Endothelial cell of umbilical vein (primary cell): ENCODE measurements at regions not wholly inside any gene's neighbourhood (a gene's known extent, or its start where the extent isn't known, plus 50 kb on each side); places are given as distances from the start of the nearest gene placed in this dataset.

Source experiments
- BruUV-seq: library from RNA; stranded (reverse); fragments of 400-500 nt; replicated peaks from 2 replicates; lab custom pipeline; 2021; lab: Mats Ljungman, UMichigan
- CTCF ChIA-PET: fragments of 300-600, 350-600 bp; sonication (Branson Sonifier 250); formaldehyde crosslinking; loops from one replicate; lab custom pipeline; 2021; ENCODE audit warnings: antibody characterized with exemption, inconsistent platforms; lab: Charles Lee
- POLR2A ChIA-PET: fragments of 300-600, 350-600 bp; sonication (Branson Sonifier 250); formaldehyde crosslinking; loops from one replicate; lab custom pipeline; 2021; ENCODE audit warnings: antibody characterized with exemption, inconsistent platforms; lab: Charles Lee
- DNase-seq: peaks from one replicate; pipeline ENCODE4 v3.0.0-alpha.2; 2011; ENCODE audit warnings: low read depth, low spot score
- FAIRE-seq: peaks from 2 replicates; lab custom pipeline; 2011; peaks lifted over from hg19 to GRCh38; lab: Jason Lieb, UNC
- H2AFZ ChIP-seq: 2 replicates; pipeline ENCODE4 v1.6.0; 2012; ENCODE audit warnings: low read depth, low read length, control low read depth, inconsistent platforms
- H3K27ac ChIP-seq: 2 replicates; pipeline ENCODE4 v1.5.1; 2011; ENCODE audit warnings: low read depth, mild to moderate bottlenecking, control low read depth, low read length, moderate library complexity; ENCODE audit not compliant: insufficient read depth
- H3K27me3 ChIP-seq, 2 experiments: 2 replicates each; pipeline versions ENCODE4 v1.6.0 to v1.6.1; 2011; ENCODE audit warnings: low read length in 2 of 2, mixed read lengths in 1 of 2; ENCODE audit not compliant: control insufficient read depth in 2 of 2, insufficient read depth in 2 of 2
- H3K36me3 ChIP-seq, 2 experiments: 2 replicates in 1 of 2; 3 replicates in 1 of 2; pipeline ENCODE4 v1.5.1; 2011; ENCODE audit warnings: low read length in 2 of 2, mild to moderate bottlenecking in 1 of 2, moderate library complexity in 1 of 2; ENCODE audit not compliant: control insufficient read depth in 2 of 2, insufficient read depth in 2 of 2; ENCODE audit errors: extremely low read depth in 1 of 2
- H3K4me1 ChIP-seq: 3 replicates; pipeline ENCODE4 v1.5.1; 2011; ENCODE audit warnings: mild to moderate bottlenecking, low read length; ENCODE audit not compliant: control insufficient read depth, insufficient read depth; ENCODE audit errors: extremely low read depth
- H3K4me2 ChIP-seq: 2 replicates; pipeline ENCODE4 v1.6.1; 2011; ENCODE audit warnings: low read length, control low read depth, mixed read lengths; ENCODE audit not compliant: insufficient read depth
- H3K4me3 ChIP-seq, 3 experiments: fragments of 200-600 bp in 1 of 3; sonication (generic), shearing (Covaris generic) in 1 of 3; replicated peaks in 1 of 3; 2 replicates each; pipeline ENCODE4 v1.5.1; 2011 to 2016; ENCODE audit warnings: control low read depth in 3 of 3, low read length in 3 of 3, mild to moderate bottlenecking in 2 of 3, inconsistent platforms in 1 of 3, low read depth in 1 of 3, moderate library complexity in 1 of 3; ENCODE audit not compliant: insufficient read depth in 1 of 3
- H3K79me2 ChIP-seq: 2 replicates; pipeline ENCODE4 v1.6.0; 2012; ENCODE audit warnings: low read length, inconsistent platforms; ENCODE audit not compliant: control insufficient read depth, insufficient read depth
- H3K9ac ChIP-seq: replicated peaks from 2 replicates; pipeline ENCODE3; 2011; ENCODE audit warnings: low read length, control low read depth; ENCODE audit not compliant: insufficient read depth; ENCODE audit errors: extremely low read depth
- H3K9me1 ChIP-seq: replicated peaks from 3 replicates; pipeline ENCODE4 v1.6.0; 2011; ENCODE audit warnings: mild to moderate bottlenecking, low read length; ENCODE audit not compliant: control insufficient read depth, insufficient read depth; ENCODE audit errors: extremely low read depth
- H3K9me3 ChIP-seq: replicated peaks from 2 replicates; pipeline ENCODE4 v1.5.1; 2012; ENCODE audit warnings: low read length, inconsistent platforms; ENCODE audit not compliant: control insufficient read depth, insufficient read depth
- H4K20me1 ChIP-seq: replicated peaks from 2 replicates; pipeline ENCODE3; 2011; ENCODE audit warnings: mild to moderate bottlenecking, low read length; ENCODE audit not compliant: control insufficient read depth, insufficient read depth; ENCODE audit errors: extremely low read depth
- CTCF ChIP-seq, 2 donors: IDR thresholded peaks; 1 replicate in 1 of 2; 2 replicates in 1 of 2; pipeline ENCODE4 v1.5.1; 2011; ENCODE audit warnings: low read length in 2 of 2, mild to moderate bottlenecking in 2 of 2, moderate library complexity in 2 of 2, control low read depth in 1 of 2, inconsistent platforms in 1 of 2, low read depth in 1 of 2; ENCODE audit not compliant: insufficient read depth in 1 of 2; ENCODE audit errors: extremely low read depth in 1 of 2
- EZH2 ChIP-seq: IDR thresholded peaks from 2 replicates; pipeline ENCODE4 v1.6.1; 2012; ENCODE audit warnings: borderline replicate concordance, low read depth, mild to moderate bottlenecking, moderate library complexity, low read length, inconsistent platforms; ENCODE audit not compliant: severe bottlenecking
- FOS ChIP-seq: IDR thresholded peaks from 2 replicates; pipeline ENCODE4 v1.6.1; 2011; ENCODE audit warnings: mild to moderate bottlenecking, low read length, moderate library complexity, borderline replicate concordance; ENCODE audit not compliant: insufficient read depth
- GATA2 ChIP-seq: IDR thresholded peaks from 2 replicates; pipeline ENCODE4 v1.7.0; 2011; ENCODE audit warnings: low read depth, mild to moderate bottlenecking, moderate library complexity, mixed read lengths, low read length; ENCODE audit not compliant: insufficient read length, insufficient read depth
- JUN ChIP-seq: IDR thresholded peaks from 2 replicates; pipeline ENCODE4 v1.6.1; 2011; ENCODE audit warnings: borderline replicate concordance, low read depth; ENCODE audit not compliant: insufficient read length, insufficient read depth
- MAX ChIP-seq: IDR thresholded peaks from 2 replicates; pipeline ENCODE4 v1.6.1; 2011; ENCODE audit not compliant: insufficient read depth, insufficient read length
- MYC ChIP-seq: IDR thresholded peaks from one replicate; pipeline ENCODE4 v1.6.1; 2011; ENCODE audit warnings: mild to moderate bottlenecking, low read depth, low read length
- POLR2A ChIP-seq: IDR thresholded peaks from 2 replicates; pipeline ENCODE4 v1.6.1; 2012; ENCODE audit warnings: low read depth, mild to moderate bottlenecking, control low read depth, low read length
- POLR2AphosphoS5 ChIP-seq: IDR thresholded peaks from 2 replicates; pipeline ENCODE4 v1.6.1; 2012; ENCODE audit warnings: low read depth, mild to moderate bottlenecking, control low read depth, low read length, moderate library complexity; ENCODE audit not compliant: insufficient read depth
- dilution Hi-C: fragments of 300-500 bp; cut with MboI; formaldehyde crosslinking; loops from one replicate; pipeline ENCODE4 v1.15.0; 2019; ENCODE audit warnings: low sequenced_read_pairs; ENCODE audit not compliant: extremely low pct_ligation_motif_present
- intact Hi-C: fragments of 100-400 bp; cut with micrococcal nuclease; formaldehyde crosslinking; loops from one replicate; pipeline ENCODE4 v1.10.0; 2022

- CTCF ChIA-PET = no interaction called here
- no peak overlapping the region for H3K4me3 ChIP-seq
- POLR2A ChIA-PET = no interaction called here
- H3K27ac ChIP-seq = no peak overlapping the region
- H3K79me2 ChIP-seq = no peaks in the 10 kb centered on the region
- no peaks in the 10 kb centered on the region for H3K36me3 ChIP-seq
- no peaks in the 10 kb centered on the region for H3K27me3 ChIP-seq
- H3K9me3 ChIP-seq = no peaks in the 10 kb centered on the region
- H2AFZ ChIP-seq = no peak overlapping the region
- H3K4me2 ChIP-seq = no peak overlapping the region
- dilution Hi-C loops = no loop called here
- intact Hi-C loops = no loop called here
- no peak overlapping the region for H3K9ac ChIP-seq
- no peaks in the 10 kb centered on the region for H4K20me1 ChIP-seq
- BruUV-seq = no TSS peak
- no peak for TF ChIP-seq FOS
- TF ChIP-seq EZH2 = no peak
- TF ChIP-seq JUN = no peak
- no peak for TF ChIP-seq MYC
- TF ChIP-seq POLR2AphosphoS5 = no peak
- TF ChIP-seq CTCF (IDR thresholded peaks at IDR 0.05; ENCODE audit: extremely low read depth in 1 of 2, insufficient read depth in 1 of 2, low read depth in 1 of 2, low read length in 2 of 2) = no peak
- no peak for TF ChIP-seq MAX
- no peak for TF ChIP-seq GATA2
- TF ChIP-seq POLR2A = no peak
- no peak for DNase-seq
- no peaks in the 10 kb centered on the region for H3K4me1 ChIP-seq
- H3K9me1 ChIP-seq = no peaks in the 10 kb centered on the region
- FAIRE-seq = no peak
These were observed 311.3 kb downstream of the TUSC1 start for GRCh38 chr9:25366906-25367305.
